ENCODE measurements at regions not wholly inside any gene's neighbourhood (a gene's known extent, or its start where the extent isn't known, plus 50 kb on each side); places are given as distances from the start of the nearest gene placed in this dataset.

- Histone ChIP-seq H2AK9ac (replicated peaks; ENCODE audit: low read depth, low read length, poor library complexity) (no peak overlapping the region), H3K4me2 (ENCODE audit: low read depth, low read length) (no peak overlapping the region; the same call in 1 of the 2 replicates), H3K4me1 (ENCODE audit: control insufficient read depth, insufficient read depth, low read length) (no peaks in the 10 kb centered on the region), H2AK5ac (ENCODE audit: low read depth, low read length) (no peak overlapping the region), H2BK15ac (ENCODE audit: low read depth, low read length) (no peak overlapping the region), H3K4ac (ENCODE audit: low read depth, low read length) (no peak overlapping the region), H3K56ac (ENCODE audit: extremely low read depth, insufficient read depth, low read length) (no peak overlapping the region), H3K9ac (ENCODE audit: low read depth, low read length) (no peak overlapping the region), H4K20me1 (ENCODE audit: insufficient read depth, low read length) (no peaks in the 10 kb centered on the region), H4K5ac (ENCODE audit: low read depth, low read length) (no peak overlapping the region), H3K36me3 (ENCODE audit: control insufficient read depth, insufficient read depth, low read length) (no peaks in the 10 kb centered on the region), H2BK20ac (ENCODE audit: low read depth, low read length) (no peak overlapping the region), H2BK120ac (ENCODE audit: low read depth, low read length) (no peak overlapping the region), H3K14ac (replicated peaks; ENCODE audit: low read depth, low read length) (no peak overlapping the region), H3K4me3 (ENCODE audit: insufficient read depth, low read depth, low read length) (no peak overlapping the region), H2BK5ac (ENCODE audit: low read depth, low read length, poor library complexity, severe bottlenecking) (no peak overlapping the region), H3K79me1 (ENCODE audit: low read depth in 1 of 2, low read length in 2 of 2) (no peaks in the 10 kb centered on the region), H3K9me3 (ENCODE audit: control insufficient read depth, insufficient read depth, low read length) (no peaks in the 10 kb centered on the region), H3K23ac (ENCODE audit: low read depth, low read length) (no peak overlapping the region; the same call in 1 of the 2 replicates), H3K27me3 (ENCODE audit: control insufficient read depth, insufficient read depth, low read length) (no peaks in the 10 kb centered on the region), H3K9me1 (ENCODE audit: insufficient read depth, low read length) (no peaks in the 10 kb centered on the region), H3K27ac (ENCODE audit: insufficient read depth, low read length) (no peak overlapping the region), H3K18ac (ENCODE audit: low read depth, low read length) (no peak overlapping the region), H2AFZ (replicated peaks; ENCODE audit: low read length, poor library complexity) (no peak overlapping the region), H4K91ac (ENCODE audit: insufficient read depth, low read depth, low read length) (no peak overlapping the region), H4K8ac (ENCODE audit: low read depth in 2 of 2, low read length in 2 of 2) (no peak overlapping the region)
- ATAC-seq (ENCODE audit: low read depth) (peak; percentile 71), DNase-seq (peak; percentile 41)
- in situ Hi-C loops (cut with MboI; ENCODE audit: low sequenced_read_pairs) (no loop called here), dilution Hi-C loops (cut with HindIII; ENCODE audit: low sequenced_read_pairs, unreplicated experiment) (no loop called here), intact Hi-C loops (cut with micrococcal nuclease) (no loop called here)
- ChIA-PET POLR2A (ENCODE audit: unreplicated experiment) (no interaction called here), CTCF (no interaction called here)
- BruUV-seq (replicated peaks): no TSS peak
- WGBS, 2 experiments (ENCODE audit: extremely low coverage in 2 of 2, insufficient read length in 1 of 2): no CpG with 5 or more reads among the region's 8 CpGs
- no peak for TF ChIP-seq CTCF (conservative IDR thresholded peaks at IDR 0.05; ENCODE audit: low read depth, low read length)
- TF ChIP-seq CHD1 (IDR thresholded peaks at IDR 0.05; ENCODE audit: low read depth, low read length): no peak
- no peak for TF ChIP-seq MXI1 (IDR thresholded peaks at IDR 0.05; ENCODE audit: borderline replicate concordance, low read depth, low read length)
- TF ChIP-seq RCOR1 (IDR thresholded peaks at IDR 0.05; ENCODE audit: insufficient replicate concordance, low read length): no peak
- TF ChIP-seq FOS (IDR thresholded peaks at IDR 0.05; ENCODE audit: low read depth, low read length): no peak
- TF ChIP-seq RAD21 (IDR thresholded peaks at IDR 0.05; ENCODE audit: low read length): no peak
- TF ChIP-seq USF2 (IDR thresholded peaks at IDR 0.05; ENCODE audit: low read depth, low read length): no peak
- no peak for TF ChIP-seq CEBPB (IDR thresholded peaks at IDR 0.05; ENCODE audit: low read depth, low read length)
- no peak for TF ChIP-seq NFE2L2 (IDR thresholded peaks at IDR 0.05; ENCODE audit: low read depth, low read length)
- TF ChIP-seq ELK1 (IDR thresholded peaks at IDR 0.05; ENCODE audit: borderline replicate concordance, low read depth, low read length): no peak
- no peak for TF ChIP-seq MAZ (IDR thresholded peaks at IDR 0.05; ENCODE audit: borderline replicate concordance, low read depth, low read length)
- TF ChIP-seq RFX5 (IDR thresholded peaks at IDR 0.05; ENCODE audit: low read depth, low read length): no peak
Measured at GRCh38 chr1:219676012-219676765, 63.3 kb upstream of the ZC3H11B start.
